NCI-H187 treated with DMSO at 0.1 percent for 48 hours (cell line): ENCODE measurements at regions not wholly inside any gene's neighbourhood (a gene's known extent, or its start where the extent isn't known, plus 50 kb on each side); places are given as distances from the start of the nearest gene placed in this dataset.

ENCODE experiments used
- DNase-seq: peaks from one replicate; lab custom pipeline; 2025; lab: John Stamatoyannopoulos, UW

DNA sequence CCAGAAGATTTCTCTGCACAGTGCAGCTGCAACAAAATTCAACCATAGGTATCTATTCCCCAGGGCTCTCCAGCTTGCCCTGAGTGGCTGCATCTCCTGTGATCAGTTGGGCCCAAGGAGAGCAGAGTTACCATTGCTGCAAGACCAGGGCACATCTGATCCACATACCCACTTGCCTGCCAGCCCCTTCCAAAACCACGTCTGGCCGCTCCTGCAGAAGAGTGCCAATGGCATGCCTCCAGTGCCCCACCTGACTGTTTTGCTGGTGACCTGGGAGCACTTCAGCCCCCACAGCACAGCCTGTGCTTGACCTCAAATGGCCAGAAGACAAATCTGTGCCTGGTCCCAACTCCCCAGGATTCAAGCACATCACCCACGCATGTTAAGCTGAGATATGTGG lies 526.1 kb upstream of the GBE1 start:
- no peak for DNase-seq

DNA sequence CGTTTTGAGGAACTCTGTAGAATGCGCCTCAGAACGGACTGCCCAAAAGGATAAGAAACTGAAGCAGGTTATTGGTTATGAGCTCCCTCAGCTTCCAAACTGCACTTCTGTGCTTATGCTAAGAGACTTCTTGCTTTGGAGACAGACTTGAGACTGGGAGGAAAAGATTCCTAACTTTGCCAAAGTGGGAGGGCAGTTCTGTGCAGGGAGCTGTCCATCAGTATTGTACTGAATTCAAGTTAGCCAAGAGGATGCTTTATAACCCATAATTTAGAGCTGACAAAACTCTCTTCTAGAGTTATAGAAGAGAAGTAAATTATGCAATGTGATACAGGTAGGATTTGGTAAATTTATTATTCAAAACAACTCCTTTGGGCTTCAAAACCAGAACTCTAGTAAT lies 519.8 kb upstream of the GBE1 start:
- no peak for DNase-seq

GRCh38 chr3:82276992-82277391 lies 515.5 kb upstream of the GBE1 start:
- DNase-seq = no peak

GRCh38 chr3:82274897-82275296 lies 513.5 kb upstream of the GBE1 start:
- no peak for DNase-seq

- DNase-seq = no peak
Observed at GRCh38 chr3:82265747-82266146, 504.3 kb upstream of the GBE1 start.

DNA sequence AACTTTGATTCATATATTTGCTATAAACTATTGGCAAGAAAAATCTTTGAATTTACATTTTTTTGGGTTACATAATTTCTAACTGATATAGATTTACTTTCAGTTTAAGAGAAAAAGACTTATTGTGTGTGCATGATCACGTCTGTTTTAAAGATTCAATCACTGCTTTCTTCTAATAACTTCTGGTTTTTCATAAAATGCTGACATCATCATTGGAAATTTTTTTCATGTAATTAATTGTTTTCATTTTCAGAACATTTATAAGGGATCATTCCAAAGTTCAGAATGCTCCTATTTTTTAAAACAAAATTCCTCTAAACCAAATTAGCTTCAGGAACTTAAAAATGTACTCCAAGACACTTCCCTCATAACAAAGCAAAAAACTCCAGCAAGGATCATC lies 500.7 kb upstream of the GBE1 start:
- no peak for DNase-seq

GRCh38 chr3:82261637-82262036 lies 500.2 kb upstream of the GBE1 start:
- no peak for DNase-seq

- no peak for DNase-seq
Observed at GRCh38 chr3:82261013-82261412, 499.6 kb upstream of the GBE1 start.

DNA sequence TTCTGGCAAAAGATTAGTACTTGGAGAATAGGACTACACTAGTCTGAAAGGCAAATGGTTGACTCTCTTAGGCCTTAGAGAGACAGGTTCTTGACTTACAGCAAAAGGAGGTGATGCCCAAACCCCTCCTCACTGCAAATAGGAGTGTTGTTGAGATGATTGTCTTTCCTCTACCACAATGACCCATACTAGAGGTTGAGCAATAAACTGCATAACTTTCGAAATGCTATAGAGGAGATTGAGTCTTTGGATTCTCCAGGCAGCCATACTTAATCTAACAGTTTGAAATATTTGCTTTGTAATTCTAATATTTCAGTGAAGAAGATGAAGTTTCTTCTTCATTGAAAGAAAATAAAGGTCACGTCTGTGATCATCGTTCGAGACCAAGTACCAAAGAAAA lies 498.5 kb upstream of the GBE1 start:
- DNase-seq = no peak

GRCh38 chr3:82240322-82240721 lies 478.9 kb upstream of the GBE1 start:
- DNase-seq = no peak

DNA sequence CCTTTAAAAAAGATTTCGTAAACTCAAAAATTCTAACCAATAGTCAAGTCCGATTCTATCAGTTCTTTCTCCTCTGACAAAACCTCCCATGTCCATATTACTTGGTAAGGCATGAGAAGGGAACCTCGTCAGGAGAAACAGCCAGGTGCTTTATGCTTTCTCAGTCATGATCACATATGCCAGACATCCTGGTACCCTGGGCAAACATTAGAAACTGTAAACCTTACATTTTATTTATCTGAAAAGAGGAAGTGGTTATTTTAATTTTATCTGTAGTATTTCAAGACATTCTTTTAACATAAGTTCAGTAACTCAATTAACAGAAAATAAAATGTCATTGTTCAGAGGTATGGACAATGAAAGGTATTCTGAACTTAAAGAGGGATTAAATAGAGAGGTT lies 474.8 kb upstream of the GBE1 start:
- DNase-seq = no peak

GRCh38 chr3:82229397-82229796 lies 468.0 kb upstream of the GBE1 start:
- DNase-seq = no peak

DNA sequence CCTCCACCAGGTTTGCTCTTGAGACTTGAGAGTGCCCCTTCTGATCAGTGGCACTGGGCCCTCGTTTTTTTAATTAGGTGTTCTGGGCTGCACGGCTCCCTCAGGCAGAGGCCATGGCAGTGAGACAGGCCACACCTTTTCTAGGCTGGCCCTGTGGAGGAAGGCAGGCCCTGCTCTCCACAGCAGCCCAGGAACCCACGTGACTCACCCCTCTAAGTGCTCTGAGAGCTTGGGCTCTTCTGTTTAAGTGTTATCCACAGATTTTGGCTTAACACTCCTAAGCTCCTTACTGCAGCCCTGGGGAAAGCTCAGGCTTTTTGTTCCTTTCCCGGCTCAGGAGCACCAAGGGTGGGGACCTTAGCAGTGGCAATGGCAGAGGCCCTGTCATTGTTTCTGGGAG lies 463.2 kb upstream of the GBE1 start:
- DNase-seq = no peak

GRCh38 chr3:82222401-82222800 lies 461.0 kb upstream of the GBE1 start:
- no peak for DNase-seq

DNA sequence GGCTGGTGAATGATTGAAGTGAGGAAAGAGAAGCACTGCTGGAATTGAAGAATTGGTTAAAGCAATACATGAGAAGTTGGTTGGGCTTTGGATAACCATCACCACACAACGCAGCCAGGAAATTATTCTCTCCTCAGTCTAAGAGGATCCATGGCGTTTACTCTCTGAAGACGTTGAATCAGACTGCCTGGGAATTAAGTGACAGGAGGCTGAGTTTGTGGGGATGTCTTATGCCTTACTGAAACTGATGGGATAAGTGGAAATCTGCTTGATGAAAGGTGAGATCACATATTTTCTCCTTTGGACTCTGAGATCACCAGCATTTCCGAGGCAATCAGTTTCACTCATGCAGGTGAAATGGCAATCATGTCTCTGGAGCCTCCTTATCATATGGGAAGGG lies 456.1 kb upstream of the GBE1 start:
- DNase-seq = no peak

DNA sequence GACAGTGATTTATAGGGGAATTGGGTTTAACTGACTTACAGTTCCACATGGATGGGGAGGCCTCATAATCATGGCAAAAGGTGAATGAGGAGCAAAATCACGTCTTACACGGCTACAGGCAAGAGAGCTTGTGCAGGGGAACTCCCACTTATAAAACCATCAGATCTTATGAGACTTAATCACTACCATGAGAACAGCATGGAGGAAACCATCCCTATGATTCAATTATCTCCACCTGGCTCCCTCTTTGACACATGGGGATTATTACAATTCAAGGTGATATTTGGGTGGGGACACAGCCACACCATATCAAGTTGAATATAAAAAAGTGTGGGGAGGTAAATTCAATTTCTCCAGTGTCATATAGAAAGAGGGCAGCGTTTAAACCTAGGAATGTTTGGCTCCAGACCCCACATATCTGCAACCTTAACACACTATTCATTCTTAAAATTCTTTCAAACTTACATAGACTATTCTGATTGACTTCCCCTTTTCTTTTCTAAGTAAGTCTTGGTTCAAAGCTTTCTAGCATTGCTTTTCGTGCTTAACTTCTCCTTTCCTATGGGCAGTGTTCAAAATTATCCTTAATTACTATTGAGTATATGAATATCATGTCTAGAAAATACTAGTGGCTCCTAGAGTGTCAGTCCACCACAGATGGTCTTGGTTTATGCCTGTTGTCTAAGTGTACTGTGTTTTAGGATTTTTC lies 446.7 kb upstream of the GBE1 start:
- DNase-seq = no peak

DNA sequence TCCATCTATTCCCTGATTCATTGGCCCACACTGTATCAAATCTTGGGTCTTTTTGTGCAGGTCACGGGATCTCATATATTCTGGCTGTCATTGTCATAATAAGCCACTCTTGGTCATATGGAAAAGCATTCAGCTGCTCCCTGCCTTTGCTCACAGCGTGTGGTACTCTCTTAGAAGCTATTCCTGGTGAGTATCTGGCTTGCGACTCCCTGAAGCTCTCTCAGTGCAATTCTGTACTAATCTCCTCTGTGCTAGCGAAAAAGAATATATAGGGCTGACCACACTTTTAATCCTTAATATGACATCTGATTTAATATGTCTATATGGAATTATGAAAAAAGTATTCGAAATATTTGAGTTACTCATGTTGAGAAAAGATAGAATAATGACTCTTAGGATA lies 440.8 kb upstream of the GBE1 start:
- no peak for DNase-seq

GRCh38 chr3:82201316-82201715 lies 439.9 kb upstream of the GBE1 start:
- no peak for DNase-seq

- DNase-seq = no peak
Observed at GRCh38 chr3:82198009-82198408, 436.6 kb upstream of the GBE1 start.

- no peak for DNase-seq
Observed at GRCh38 chr3:82196645-82197044, 435.2 kb upstream of the GBE1 start.

GRCh38 chr3:82194870-82195269 lies 433.4 kb upstream of the GBE1 start:
- DNase-seq = no peak

DNA sequence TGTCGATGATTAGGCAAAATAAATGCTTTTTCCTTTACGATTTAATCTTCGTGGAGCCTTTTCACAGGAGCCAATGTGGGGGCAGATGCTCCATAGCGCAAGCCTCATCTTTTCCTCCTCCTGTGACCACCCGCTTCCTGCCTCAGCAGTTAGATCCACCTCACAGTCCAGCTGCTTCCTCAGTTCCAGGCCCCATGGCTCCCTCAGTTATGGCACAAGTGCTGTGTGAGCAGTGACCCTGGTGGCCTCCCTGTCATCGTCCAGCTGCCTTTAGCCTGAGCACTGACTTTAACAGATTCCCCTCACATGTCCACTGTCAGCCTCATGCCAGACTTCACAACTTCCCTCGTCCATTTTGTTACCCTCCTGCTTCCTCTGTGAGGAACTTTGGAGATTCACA lies 424.6 kb upstream of the GBE1 start:
- no peak for DNase-seq

DNA sequence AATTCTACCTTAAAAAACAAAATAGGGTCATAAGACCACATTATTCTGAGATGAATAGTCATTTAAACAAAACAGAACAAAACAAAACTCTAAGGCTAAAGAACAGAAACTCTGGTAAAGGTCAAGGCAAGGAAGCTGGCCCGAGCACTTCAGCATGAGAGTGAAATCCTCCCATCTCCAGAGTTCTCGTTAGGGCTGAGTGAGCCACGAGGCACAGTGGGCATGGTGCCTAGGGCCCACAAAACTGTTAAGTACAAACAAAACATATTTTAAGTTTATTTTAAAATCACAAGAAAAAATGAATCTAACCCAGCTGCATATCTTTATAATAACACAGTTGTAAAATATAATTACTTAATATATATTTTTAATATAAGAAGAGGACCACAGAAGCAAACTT lies 417.8 kb upstream of the GBE1 start:
- DNase-seq = no peak

GRCh38 chr3:82178291-82178690 lies 416.8 kb upstream of the GBE1 start:
- no peak for DNase-seq

DNA sequence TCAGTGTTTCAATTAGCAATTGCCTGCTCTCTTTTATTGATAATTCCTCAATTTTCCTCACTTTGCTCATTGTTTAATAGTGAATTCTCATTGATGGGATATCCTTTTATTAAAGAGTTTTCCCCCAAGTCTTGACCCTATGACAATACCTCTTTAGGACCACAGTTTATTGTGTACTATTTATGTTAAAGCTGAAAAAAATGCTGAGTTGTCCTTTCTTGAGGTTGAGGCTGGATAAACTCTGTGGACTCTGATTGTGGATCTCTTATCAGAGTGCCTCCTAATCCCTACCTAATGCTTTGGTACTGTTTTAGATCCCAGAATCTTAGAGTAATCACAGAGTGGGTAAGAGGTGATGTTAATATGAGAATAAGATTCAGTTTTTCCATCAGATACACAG lies 416.3 kb upstream of the GBE1 start:
- DNase-seq = no peak
